Testis (tissue), 2 donors: ENCODE measurements at regions not wholly inside any gene's neighbourhood (a gene's known extent, or its start where the extent isn't known, plus 50 kb on each side); places are given as distances from the start of the nearest gene placed in this dataset.

Experiments
- DNase-seq: peaks from one replicate; pipeline ENCODE4 v3.0.0-alpha.2; 2019
- H3K27ac ChIP-seq, 2 donors: fragments of 200-600 bp; sonication (generic); one replicate each; pipeline ENCODE4 v1.5.1; 2019
- H3K27me3 ChIP-seq: fragments of 200-600 bp; sonication (generic); one replicate; pipeline ENCODE4 v1.5.1; 2019
- H3K36me3 ChIP-seq: fragments of 200-600 bp; sonication (generic); one replicate; pipeline ENCODE4 v1.5.1; 2017; ENCODE audit warnings: low read depth; ENCODE audit errors: missing control alignments
- H3K4me1 ChIP-seq: fragments of 200-600 bp; sonication (generic); one replicate; pipeline ENCODE4 v1.5.1; 2019
- H3K4me3 ChIP-seq, 2 donors: fragments of 200-600 bp; sonication (generic); one replicate each; pipeline ENCODE4 v1.5.1; 2017 to 2019
- H3K9me3 ChIP-seq: fragments of 200-600 bp; sonication (generic); one replicate; pipeline ENCODE4 v1.5.1; 2017
- POLR2A ChIP-seq: fragments of 450-650 bp; IDR thresholded peaks from one replicate; pipeline ENCODE4 v1.6.1; 2017; ENCODE audit warnings: antibody characterized with exemption, mild to moderate bottlenecking, moderate library complexity
- WGBS, 2 donors: methylation state at CpG; one replicate each; pipeline ENCODE4 v1.1.5; 2018; 5-methylcytosine and 5-hydroxymethylcytosine counted together
- intact Hi-C: fragments of 100-400 bp; cut with DNase I; formaldehyde crosslinking; loops from one replicate; pipeline ENCODE4 v1.15.1; 2023; ENCODE audit warnings: low total_unique reads
- TF ChIP-seq, protein P1 (sequence below), 3 experiments: fragments of 450-650 bp in 2 of 3; fragments of 200-600 bp in 1 of 3; sonication (generic) in 1 of 3; IDR thresholded peaks; one replicate each; pipeline ENCODE4 v1.5.1; 2016 to 2019; ENCODE audit warnings: antibody characterized with exemption in 3 of 3, mild to moderate bottlenecking in 2 of 3, moderate library complexity in 1 of 3

DNA sequence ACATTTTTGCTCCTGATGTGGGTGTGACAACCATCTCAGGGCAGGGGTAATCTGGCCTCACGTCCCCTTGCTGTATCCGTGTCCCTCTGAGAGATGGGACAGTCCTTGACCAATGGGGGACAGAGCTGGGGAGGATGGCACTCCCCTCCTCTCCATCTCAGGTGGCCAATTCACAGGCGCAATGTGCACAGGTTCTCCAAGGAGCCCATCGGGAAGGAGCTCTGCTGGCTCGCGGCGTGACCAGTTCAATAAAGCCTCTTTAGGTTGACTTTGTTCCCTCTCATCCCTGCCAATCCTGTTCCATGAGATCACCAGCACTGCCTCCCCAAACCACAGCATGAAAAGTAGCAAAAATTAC lies 196.3 kb upstream of the SLC24A3 start:
- Histone ChIP-seq H3K36me3 (no peaks in the 10 kb centered on the region), H3K27ac (no peak overlapping the region), H3K9me3 (no peaks in the 10 kb centered on the region), H3K4me1 (peaks cover 4% of the 10 kb centered on the region), H3K4me3 (no peak overlapping the region), H3K27me3 (no peaks in the 10 kb centered on the region)
- DNase-seq, result no peak
- no peak for TF ChIP-seq POLR2A
- TF ChIP-seq, protein P1, sequence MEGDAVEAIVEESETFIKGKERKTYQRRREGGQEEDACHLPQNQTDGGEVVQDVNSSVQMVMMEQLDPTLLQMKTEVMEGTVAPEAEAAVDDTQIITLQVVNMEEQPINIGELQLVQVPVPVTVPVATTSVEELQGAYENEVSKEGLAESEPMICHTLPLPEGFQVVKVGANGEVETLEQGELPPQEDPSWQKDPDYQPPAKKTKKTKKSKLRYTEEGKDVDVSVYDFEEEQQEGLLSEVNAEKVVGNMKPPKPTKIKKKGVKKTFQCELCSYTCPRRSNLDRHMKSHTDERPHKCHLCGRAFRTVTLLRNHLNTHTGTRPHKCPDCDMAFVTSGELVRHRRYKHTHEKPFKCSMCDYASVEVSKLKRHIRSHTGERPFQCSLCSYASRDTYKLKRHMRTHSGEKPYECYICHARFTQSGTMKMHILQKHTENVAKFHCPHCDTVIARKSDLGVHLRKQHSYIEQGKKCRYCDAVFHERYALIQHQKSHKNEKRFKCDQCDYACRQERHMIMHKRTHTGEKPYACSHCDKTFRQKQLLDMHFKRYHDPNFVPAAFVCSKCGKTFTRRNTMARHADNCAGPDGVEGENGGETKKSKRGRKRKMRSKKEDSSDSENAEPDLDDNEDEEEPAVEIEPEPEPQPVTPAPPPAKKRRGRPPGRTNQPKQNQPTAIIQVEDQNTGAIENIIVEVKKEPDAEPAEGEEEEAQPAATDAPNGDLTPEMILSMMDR (IDR thresholded peaks at IDR 0.05), result no peak
- WGBS, 2 donors, result 89 to 91% methylated on average over 7 of the region's 7 CpGs
- intact Hi-C loops, result no loop called here

DNA sequence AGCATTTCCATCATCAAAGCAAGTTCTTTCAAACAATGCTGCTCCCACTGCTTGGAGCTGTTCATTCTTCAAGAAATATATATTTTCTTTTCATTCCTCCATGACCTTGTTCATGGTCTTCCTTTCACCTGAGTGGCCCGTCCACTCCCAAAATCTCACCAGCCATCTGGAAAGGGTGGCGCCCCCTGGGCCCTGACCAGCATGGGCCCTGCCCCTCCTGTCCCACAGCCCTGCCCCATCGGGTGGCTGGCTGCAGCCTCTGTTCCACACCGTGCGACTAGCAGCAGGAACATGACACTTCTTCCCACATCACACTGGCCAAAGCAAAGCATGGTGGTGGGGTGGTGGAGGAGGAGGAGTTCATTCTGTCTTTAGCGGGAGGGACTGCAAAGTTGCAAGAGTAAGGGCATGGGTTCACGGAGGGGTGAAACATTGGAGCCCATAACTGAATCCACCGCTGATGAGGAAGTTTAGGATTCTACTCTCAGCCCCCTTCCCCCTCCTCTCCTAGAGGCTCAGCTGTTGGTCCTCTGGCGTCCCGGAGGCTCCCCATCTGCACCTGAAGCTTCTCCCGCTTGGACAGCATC lies 195.2 kb upstream of the SLC24A3 start:
- no peaks in the 10 kb centered on the region for H3K36me3 ChIP-seq
- H3K27ac ChIP-seq, result no peak overlapping the region
- WGBS, 2 donors, result 93% methylated on average over 11 of the region's 11 CpGs
- TF ChIP-seq POLR2A, result no peak
- TF ChIP-seq, protein P1 (IDR thresholded peaks at IDR 0.05), result no peak
- H3K4me3 ChIP-seq, result no peak overlapping the region
- peaks cover 4% of the 10 kb centered on the region for H3K4me1 ChIP-seq
- H3K27me3 ChIP-seq, result no peaks in the 10 kb centered on the region
- H3K9me3 ChIP-seq, result no peaks in the 10 kb centered on the region
- no peak for DNase-seq
- intact Hi-C loops, result no loop called here

DNA sequence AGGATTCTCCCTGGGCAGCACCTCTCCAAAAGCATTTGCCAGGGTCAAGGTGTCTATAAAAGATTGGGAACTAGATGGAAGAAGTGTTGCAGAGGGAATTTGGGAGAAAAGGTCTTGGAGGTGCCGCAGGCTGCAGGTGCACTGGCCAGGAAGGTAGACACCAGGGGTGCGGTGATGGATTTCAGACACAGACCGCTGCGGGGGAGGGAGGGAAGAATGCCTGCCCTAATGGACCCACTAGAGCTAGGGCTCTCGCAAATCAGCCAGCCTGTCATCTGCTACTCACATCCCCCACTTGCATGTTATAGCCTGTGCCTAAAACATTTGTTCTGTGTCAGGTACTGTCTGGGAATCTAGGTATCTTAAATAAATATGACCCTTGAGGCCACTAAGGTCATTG lies 193.6 kb upstream of the SLC24A3 start:
- TF ChIP-seq, protein P1 (IDR thresholded peaks at IDR 0.05), result no peak
- WGBS, 2 donors, result 69 to 71% methylated on average over 5 of the region's 5 CpGs
- H3K4me1 ChIP-seq, result no peaks in the 10 kb centered on the region
- H3K27ac ChIP-seq, result no peak overlapping the region
- H3K4me3 ChIP-seq, result no peak overlapping the region
- intact Hi-C loops, result no loop called here
- no peaks in the 10 kb centered on the region for H3K36me3 ChIP-seq
- no peak for DNase-seq
- H3K9me3 ChIP-seq, result no peaks in the 10 kb centered on the region
- no peaks in the 10 kb centered on the region for H3K27me3 ChIP-seq

DNA sequence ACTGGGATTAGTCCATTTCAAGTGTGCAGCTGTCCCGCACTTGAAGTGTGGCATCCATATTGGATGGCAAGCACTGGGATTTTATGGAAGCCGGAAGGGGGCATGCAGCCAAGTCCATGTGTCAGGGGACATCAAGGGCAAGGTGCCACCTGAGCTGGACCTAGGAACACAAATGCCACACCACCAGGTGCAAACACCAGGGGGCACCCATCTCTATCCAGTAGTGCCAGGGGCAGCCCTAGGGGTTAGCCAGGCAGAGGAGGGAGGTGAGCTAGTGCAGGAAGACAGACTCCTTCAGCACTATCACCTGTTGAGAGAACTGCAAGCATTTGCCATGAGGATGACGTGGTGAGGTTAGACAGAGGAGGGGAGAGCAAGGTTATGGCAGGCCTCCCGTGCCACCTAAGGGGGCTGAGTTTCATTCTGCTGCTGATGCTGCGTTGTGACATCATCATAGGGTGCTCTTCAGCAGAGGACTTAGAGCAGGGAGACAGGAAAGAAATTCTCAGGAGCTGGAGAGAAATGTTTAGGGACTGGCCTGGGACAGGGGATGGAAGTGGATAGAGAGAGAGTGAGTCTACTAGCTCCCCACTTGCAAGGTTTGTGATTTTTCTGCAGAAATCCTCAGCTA lies 192.6 kb upstream of the SLC24A3 start:
- WGBS, 2 donors, result 90 to 91% methylated on average over 5 of the region's 5 CpGs
- DNase-seq, result no peak
- intact Hi-C loops, result no loop called here
- no peaks in the 10 kb centered on the region for H3K27me3 ChIP-seq
- TF ChIP-seq, protein P1 (IDR thresholded peaks at IDR 0.05), result no peak
- TF ChIP-seq POLR2A, result no peak
- no peaks in the 10 kb centered on the region for H3K9me3 ChIP-seq
- no peak overlapping the region for H3K27ac ChIP-seq
- H3K4me3 ChIP-seq, result no peak overlapping the region
- H3K4me1 ChIP-seq, result peaks cover under 1% of the 10 kb centered on the region
- no peaks in the 10 kb centered on the region for H3K36me3 ChIP-seq
